ENCODE measurements at regions not wholly inside any gene's neighbourhood (a gene's known extent, or its start where the extent isn't known, plus 50 kb on each side); places are given as distances from the start of the nearest gene placed in this dataset.
A peak's percentile ranks its signal among the peaks of the same experiment; 100 is the strongest.

DNA sequence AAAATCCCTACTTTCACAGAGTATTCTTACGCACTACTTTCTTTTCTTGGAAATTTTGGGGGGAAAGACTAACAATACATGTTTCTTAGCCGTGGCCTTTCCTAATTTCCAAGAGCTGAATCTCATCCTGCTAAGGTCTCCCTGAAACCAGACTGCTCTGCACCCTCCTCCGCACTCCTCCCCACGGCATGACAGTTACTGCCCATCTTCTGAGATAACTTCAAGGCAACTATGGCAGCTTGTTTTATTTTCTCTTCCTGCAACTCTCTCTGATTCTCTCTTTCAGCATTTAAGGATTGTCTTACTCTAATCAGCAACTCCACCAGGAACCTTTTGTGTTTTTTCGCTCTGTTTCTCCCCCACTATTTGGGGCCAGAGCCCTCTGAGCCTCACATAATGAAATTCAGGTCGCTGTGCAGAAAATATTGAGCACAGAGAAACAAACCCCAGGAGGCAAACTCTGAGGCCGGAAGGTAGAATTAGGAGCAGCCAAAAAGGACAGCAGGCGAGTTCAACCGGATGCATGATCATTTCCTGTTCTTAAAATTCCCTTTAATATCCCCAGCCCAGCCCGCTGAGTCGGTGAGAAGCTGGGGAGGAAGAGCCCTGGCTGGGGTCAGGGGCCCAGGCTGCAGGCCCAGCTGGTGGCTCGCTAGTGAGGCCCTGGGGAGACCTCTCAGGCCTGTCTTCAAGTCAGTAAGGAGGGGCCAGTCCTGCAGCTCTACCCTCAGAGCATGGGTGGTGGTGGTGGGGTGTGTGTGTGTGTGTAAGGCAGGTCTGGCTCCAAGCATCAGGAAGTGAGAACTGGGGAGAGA is 213.6 kb upstream of the S1PR3 start:
- TF ChIP-seq CTCF (conservative IDR thresholded peaks at IDR 0.05; ENCODE audit: low read depth): no peak
- POLR2A ChIA-PET (ENCODE audit: low non-redundant PET): no interaction called here
- CTCF ChIA-PET: interaction anchor here (0.6 kb wide), 1 partner anchor 124 kb away, joined by 3 read pairs; no protein-coding TSS in a partner anchor
- no peak for DNase-seq (ENCODE audit: low spot score)
- H3K27ac ChIP-seq: peak overlapping the region; percentile 37; the same call in 1 of the 2 replicates

- CTCF ChIA-PET: interaction anchor here (0.7 kb wide), 1 partner anchor 146 kb away, joined by 3 read pairs; no protein-coding TSS in a partner anchor
- no peak for TF ChIP-seq CTCF (conservative IDR thresholded peaks at IDR 0.05; ENCODE audit: low read depth)
- no peak for DNase-seq (ENCODE audit: low spot score)
- H3K27ac ChIP-seq: no peak overlapping the region
- POLR2A ChIA-PET (ENCODE audit: low non-redundant PET): no interaction called here
These were observed 209.5 kb upstream of the S1PR3 start for GRCh38 chr9:88781628-88782391.

DNA sequence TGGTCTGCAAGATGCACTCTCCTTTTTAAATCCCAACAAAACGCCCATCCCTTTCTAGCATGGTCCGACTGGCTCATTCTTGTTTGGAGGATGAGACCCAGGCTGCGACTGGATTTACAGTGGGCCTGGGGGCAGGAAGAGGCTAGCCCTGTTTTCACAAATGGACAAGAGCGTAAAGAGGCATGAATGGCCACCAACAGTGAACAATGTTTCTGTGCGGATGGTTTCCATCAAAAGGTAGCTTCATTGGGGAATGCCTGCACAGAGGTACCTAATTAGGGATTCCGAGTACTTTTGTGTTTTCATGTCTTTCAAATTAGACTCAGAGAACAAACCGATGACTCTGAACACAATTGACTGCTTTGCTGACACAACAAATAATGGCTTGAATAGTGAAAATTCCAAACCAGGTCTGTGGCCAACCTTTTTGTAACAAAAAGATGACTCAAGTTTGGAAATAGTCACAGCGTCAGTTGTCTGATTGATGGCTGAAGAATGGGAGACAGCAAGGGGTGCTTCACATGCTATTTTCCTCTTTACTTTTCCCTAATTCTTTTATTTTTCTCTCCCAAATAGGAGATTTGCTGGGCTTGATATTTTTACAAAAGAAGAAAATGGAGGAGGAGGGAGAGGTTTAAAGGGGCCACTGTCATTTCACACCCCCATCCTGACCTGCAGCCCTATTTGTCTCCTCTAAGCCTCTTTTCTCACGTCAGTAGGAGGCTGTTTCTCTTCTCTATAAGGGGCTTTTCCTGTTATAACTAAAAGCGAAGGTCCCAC is 208.1 kb upstream of the S1PR3 start:
- DNase-seq (ENCODE audit: low spot score): no peak
- ChIA-PET POLR2A (ENCODE audit: low non-redundant PET) (no interaction called here), CTCF (interaction anchor here (0.7 kb wide), 1 partner anchor 21 kb away, joined by 3 read pairs; no protein-coding TSS in a partner anchor)
- H3K27ac ChIP-seq: no peak overlapping the region
- no peak for TF ChIP-seq CTCF (conservative IDR thresholded peaks at IDR 0.05; ENCODE audit: low read depth)

GRCh38 chr9:88783711-88784083 is 207.6 kb upstream of the S1PR3 start:
- no peak for TF ChIP-seq CTCF (conservative IDR thresholded peaks at IDR 0.05; ENCODE audit: low read depth)
- no peak for DNase-seq (ENCODE audit: low spot score)
- ChIA-PET CTCF (interaction anchor here (0.6 to 0.7 kb wide), 2 partner anchors 20 to 1154 kb away, joined by 3 read pairs; no protein-coding TSS in a partner anchor), POLR2A (ENCODE audit: low non-redundant PET) (no interaction called here)
- no peak overlapping the region for H3K27ac ChIP-seq

DNA sequence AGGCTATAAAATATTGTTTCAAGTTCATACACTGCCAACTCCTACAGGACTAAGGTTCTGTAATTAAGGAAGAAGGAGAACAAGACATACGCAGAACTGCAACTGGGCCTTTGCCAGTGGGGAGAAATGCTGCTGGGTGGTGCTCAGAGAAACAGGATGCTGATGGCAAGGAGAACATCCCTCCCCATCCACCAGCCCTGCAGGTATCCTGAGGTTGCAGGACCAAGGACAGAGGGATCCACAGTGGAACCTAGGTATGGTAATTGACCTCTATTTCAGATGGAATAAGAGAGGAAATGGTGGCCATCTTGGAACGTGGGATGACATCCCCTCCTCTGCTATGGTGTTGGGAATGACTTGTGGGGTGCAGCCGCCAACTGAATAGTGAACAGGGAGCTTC is 206.3 kb upstream of the S1PR3 start:
- ChIA-PET CTCF (no interaction called here), POLR2A (ENCODE audit: low non-redundant PET) (no interaction called here)
- TF ChIP-seq CTCF (conservative IDR thresholded peaks at IDR 0.05; ENCODE audit: low read depth): no peak
- DNase-seq (ENCODE audit: low spot score): no peak
- H3K27ac ChIP-seq: no peak overlapping the region

Measured in RWPE1 (cell line).